22Rv1 (cell line): ENCODE measurements at regions not wholly inside any gene's neighbourhood (a gene's known extent, or its start where the extent isn't known, plus 50 kb on each side); places are given as distances from the start of the nearest gene placed in this dataset.

Experiments
- H3K27ac ChIP-seq: fragments of 450-650 bp; 2 replicates; pipeline ENCODE4 v1.5.1; 2017
- CTCF ChIP-seq: fragments of 450-650 bp; IDR thresholded peaks from 2 replicates; pipeline ENCODE4 v1.5.1; 2017; ENCODE audit warnings: mild to moderate bottlenecking
- ZFX ChIP-seq: fragments of 450-650 bp; IDR thresholded peaks from 2 replicates; pipeline ENCODE4 v1.6.1; 2017; ENCODE audit warnings: antibody characterized with exemption, borderline replicate concordance

- H3K27ac ChIP-seq: no peak overlapping the region
- TF ChIP-seq CTCF: no peak
- no peak for TF ChIP-seq ZFX
These were observed 232.8 kb upstream of the GMDS start for GRCh38 chr6:2478200-2478599.

DNA sequence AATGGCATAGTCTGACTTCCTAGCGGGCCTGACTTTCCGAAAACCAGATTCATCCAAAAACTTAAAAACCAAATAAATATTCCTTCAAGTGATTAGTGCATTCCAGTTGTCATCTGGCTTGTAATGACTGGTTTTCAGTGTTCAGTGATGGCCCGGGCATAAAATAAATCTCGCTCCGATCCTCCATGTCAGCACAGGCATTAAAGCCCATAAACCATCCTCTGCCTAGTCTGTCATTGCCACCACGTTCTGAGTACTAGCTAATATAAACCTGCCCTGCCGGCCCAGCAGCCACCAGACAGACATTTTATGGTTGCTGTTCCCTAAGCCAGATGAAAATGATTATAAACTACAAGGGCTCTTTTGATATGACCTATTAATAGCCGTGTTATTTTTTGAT, 232.3 kb upstream of the GMDS start:
- H3K27ac ChIP-seq: no peak overlapping the region
- TF ChIP-seq CTCF (no peak), ZFX (no peak)

GRCh38 chr6:2477250-2477649, 231.8 kb upstream of the GMDS start:
- TF ChIP-seq CTCF (no peak), ZFX (no peak)
- H3K27ac ChIP-seq: no peak overlapping the region

DNA sequence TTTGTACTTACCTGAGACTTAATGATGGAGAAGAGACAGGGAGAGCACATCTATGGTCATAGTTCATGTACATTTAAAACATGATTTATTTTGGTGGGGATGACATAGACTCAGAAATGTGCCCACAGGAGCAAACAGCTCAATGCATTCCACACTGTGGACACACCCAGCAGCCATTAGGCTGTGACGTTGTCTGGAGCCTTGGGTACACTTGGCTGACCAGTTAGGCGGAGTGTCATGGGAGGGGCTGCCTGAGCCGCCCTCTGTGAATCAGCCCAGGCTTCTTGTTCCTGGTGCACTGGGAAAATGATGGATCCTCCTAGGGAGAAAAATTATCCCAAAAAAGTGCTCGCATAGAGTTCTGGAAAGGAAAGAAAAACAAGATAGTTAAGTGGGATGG, 231.0 kb upstream of the GMDS start:
- H3K27ac ChIP-seq: no peak overlapping the region

DNA sequence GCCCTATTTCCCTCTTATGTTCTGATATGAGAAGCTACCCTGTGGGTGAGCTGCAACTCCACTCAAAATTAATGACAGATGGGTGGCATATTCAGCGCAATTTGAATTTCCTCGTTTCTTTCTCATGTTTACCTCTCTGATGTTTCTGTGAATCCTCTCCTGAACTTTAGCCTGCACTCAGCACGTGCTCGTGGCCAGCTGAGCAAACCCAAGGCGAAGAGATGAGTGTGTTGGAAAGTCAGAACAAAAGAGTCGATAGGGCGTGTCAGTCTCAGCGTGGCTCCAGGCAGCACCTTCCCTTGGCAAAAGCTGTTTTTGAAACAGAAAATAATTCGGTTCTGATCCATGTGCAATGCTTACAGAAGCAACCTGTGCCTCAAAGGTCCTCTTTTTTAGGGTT, 226.1 kb upstream of the GMDS start:
- TF ChIP-seq ZFX (no peak), CTCF (no peak)
- H3K27ac ChIP-seq: no peak overlapping the region

More for the DNA sequence above, 231.0 kb upstream of the GMDS start:
- TF ChIP-seq CTCF (no peak), ZFX (no peak)

DNA sequence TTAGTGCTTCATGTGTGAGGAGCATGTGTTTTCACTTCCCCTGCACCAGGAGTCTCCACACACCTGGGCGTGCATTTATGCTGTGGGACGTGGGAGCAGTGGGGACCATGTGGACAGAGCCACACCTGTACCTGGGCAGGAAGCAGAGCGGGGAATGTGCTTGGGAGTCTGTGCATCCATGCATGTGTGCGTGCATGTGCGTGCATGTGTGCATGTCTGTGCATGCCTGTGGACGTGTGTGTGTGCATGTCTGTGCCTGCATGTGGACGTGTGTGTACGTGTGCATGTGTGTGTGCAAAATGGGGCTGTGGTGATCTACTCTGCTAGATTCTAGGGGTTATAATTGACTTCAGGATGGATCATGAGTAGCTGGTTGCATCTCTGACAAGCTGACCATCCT, 224.0 kb upstream of the GMDS start:
- no peak for TF ChIP-seq ZFX
- no peak for TF ChIP-seq CTCF
- no peak overlapping the region for H3K27ac ChIP-seq

DNA sequence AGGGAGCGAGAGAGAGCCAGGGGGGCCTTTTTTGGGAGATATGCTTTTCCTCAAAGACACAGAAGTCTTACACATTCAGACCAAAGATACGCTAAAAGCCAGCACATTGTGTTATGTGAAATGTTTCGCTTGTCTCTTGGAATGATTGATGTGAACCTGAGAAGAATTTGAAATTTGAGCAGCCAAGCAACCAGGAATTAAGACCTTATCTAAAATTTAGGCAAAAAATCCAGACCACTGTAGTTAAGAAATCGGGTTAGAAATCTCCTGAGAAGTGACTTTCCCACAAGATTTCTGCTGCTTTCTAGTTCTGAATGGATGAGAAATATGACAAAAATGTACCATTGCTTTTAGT, 223.2 kb upstream of the GMDS start:
- no peak overlapping the region for H3K27ac ChIP-seq
- TF ChIP-seq ZFX: no peak
- TF ChIP-seq CTCF: no peak
